ENCODE measurements at regions not wholly inside any gene's neighbourhood (a gene's known extent, or its start where the extent isn't known, plus 50 kb on each side); places are given as distances from the start of the nearest gene placed in this dataset.

DNA sequence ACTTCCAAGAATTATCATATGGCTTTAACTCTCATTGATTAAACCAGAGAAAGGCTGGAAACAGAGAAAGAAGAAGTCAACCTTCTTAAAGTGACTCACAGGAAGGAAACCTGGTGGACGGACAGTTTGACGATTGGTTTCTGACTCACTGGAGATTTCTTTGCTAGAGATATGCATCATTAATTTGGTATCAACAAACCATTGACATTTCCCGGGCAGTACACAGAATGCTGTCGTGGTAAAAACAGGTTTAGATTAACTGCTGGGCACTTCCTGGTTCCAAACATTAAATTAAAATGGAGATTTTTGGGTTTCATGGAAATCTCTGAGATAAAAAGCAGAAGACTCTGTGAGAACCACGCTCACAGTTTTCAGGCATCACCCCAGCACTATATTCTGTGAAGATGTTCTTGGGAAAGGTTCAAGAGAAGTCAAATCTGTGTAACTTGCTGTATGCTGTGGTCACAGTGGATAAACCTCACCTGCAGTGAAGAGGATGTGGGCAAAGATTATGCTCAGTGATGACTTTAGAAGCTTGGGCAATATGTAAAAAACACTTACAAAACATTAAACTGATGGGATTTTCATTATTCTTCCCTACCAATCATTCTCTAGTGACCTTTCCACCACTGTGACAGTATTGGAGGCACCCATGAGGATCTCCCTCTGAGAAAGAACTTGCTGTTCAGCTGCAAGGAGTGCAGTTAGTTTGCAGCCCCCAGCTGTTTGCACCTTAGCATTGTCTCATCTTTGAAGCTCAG lies 61.1 kb upstream of the CD44 start:
- no peak for DNase-seq

DNA sequence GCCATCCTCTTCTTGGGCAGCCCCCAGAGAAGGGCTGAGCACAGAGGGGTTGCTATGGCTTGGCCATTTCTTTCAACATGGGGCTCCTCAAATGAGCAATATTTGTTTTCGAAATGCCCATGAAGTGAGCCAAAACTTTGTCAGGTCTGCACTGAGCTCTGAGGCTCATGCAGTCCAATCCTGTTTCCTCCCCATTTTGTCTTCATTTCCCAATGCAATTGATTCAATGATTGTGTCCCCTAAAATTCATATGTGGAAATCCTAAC lies 60.6 kb upstream of the CD44 start:
- DNase-seq: no peak

GRCh38 chr11:35079611-35080010 lies 59.4 kb upstream of the CD44 start:
- DNase-seq: no peak

DNA sequence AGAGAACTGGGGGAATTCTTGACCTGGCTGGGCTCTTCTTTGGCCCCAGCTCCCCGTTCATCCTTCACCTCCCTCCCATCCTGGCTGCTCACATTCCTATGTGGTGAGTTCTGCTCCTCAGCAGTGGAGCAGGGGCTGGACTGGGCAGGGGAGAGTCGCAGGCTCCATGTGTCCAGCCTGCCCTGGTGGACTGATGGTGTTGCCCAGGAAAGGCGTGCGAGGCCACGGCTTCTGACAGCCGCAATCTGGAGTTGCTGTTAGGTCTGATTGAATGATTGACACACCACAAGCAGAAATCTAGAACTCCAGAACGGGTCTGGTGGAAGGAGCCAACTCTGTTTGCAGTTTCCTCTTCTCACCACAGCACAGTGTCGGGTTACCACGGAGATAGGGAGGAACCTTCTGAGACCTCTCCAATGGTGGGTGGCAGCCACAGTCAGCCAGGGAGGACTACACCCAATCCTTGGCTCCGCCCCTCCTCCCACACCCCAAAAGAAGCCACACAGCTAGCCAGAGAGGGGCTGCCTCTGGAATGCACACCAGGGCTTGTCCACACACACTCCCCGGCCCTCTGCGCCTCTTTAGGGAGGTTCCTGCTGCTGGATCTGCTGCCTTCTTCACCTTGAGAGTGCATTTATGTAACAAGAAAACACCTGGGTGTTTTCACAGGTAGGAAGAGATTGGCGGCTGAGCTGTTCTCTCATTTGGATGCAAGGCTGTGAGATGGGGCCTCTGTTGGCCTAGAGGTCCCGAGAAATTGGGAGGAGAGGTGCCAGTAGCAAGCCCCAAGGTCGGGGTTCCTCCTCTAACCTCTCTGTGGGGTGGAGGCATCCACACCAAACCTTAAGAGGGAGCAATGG lies 56.4 kb upstream of the CD44 start:
- DNase-seq: peak; percentile 76 to 79

GRCh38 chr11:35083181-35083430 lies 55.9 kb upstream of the CD44 start:
- DNase-seq: no peak

DNA sequence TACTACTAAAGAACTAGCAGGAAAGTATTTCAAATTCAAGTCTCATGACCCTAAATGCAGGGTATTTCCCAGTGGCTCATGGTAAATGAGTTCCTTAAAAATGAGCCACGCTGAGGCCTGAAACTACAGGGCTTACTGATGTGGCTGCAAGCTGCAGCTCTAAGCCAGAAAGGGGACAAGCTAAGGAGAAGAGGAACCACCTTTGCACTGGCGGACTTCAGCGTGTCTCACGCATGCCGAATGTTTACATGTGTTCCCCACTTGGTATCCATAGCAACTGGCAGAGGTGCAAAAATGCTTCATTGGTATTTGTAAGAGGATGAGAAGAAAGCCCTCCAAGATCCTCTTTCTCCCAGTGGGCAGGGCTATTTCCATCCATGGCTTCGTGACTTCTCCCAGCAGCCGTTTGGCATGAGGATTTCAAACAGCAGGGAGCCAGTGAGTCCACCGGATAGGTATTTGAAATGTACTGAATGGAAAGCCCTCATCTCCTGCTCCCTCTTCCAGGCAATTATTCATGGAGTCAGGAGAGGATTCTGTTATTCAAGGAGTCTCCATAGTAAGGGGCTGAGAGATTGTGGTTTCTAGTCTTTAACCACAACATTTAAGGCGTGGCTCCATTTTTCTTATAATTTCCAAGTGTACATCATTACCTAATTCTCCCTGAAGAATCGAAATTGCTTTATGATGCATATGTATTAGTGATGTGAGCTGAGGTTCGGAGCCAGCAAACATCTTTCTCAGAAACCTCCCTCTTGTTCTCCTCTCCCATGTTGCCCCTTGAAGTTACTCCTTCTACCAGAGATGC lies 55.3 kb upstream of the CD44 start:
- DNase-seq: peak; percentile 54 to 70

GRCh38 chr11:35084817-35085440 lies 54.0 kb upstream of the CD44 start:
- no peak for DNase-seq

- DNase-seq: no peak
Observed at GRCh38 chr11:35085531-35086165, 53.3 kb upstream of the CD44 start.

DNA sequence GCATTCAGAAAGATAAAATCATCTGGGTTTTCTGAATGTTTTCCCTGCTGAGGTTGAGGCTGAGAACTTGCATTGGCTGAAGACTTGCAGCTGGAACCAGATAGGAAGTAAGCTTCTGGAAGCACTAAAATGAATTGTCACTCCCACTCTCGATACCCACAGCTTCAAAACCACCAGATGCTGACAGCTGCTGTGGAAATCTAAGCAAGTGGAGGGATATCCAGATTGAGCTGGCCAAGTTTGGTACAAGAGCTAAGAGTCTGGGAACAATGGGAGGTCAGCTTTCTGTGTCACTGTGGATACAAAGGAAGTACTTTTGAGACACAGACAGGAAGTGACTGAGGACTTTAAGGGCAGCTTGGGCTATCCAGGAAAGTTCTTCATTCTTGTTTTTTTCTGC lies 51.3 kb upstream of the CD44 start:
- DNase-seq: no peak

DNA sequence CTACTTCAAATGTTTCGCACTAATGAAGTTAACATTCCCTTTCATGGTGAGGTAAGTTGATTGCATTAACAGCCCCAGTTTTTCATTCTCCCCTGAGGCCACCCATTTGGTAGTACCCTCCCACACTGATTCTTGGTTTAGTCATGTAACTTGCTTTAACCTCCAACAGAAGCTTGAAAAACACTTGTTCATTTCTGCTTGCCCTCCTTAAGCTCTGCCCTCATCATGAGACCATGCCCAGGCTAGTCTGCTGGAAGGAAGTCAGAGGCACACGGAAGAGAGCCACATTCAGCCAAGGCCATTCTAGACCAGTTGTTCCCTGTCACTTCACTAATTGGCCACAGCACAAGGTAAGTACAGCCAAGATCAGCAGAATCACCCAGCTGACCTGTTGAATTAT lies 50.7 kb upstream of the CD44 start:
- DNase-seq: no peak

GRCh38 chr11:35088676-35089075 lies 50.3 kb upstream of the CD44 start:
- no peak for DNase-seq

Data from stimulated activated CD4-positive, alpha-beta T cell treated with anti-CD3 and anti-CD28 coated beads, Interleukin-2, amount 100 ng/mL, for 24 hours (primary cell).